NCI-H1694 treated with DMSO at 0.1 percent for 48 hours (cell line): ENCODE measurements at regions not wholly inside any gene's neighbourhood (a gene's known extent, or its start where the extent isn't known, plus 50 kb on each side); places are given as distances from the start of the nearest gene placed in this dataset.

Source experiments
- DNase-seq: peaks from one replicate; lab custom pipeline; 2025; lab: John Stamatoyannopoulos, UW

- no peak for DNase-seq
Measured at GRCh38 chr1:239436286-239436685, 49.9 kb downstream of the CHRM3 start.

- DNase-seq: no peak
Measured at GRCh38 chr1:239437822-239438221, 51.5 kb downstream of the CHRM3 start.

DNA sequence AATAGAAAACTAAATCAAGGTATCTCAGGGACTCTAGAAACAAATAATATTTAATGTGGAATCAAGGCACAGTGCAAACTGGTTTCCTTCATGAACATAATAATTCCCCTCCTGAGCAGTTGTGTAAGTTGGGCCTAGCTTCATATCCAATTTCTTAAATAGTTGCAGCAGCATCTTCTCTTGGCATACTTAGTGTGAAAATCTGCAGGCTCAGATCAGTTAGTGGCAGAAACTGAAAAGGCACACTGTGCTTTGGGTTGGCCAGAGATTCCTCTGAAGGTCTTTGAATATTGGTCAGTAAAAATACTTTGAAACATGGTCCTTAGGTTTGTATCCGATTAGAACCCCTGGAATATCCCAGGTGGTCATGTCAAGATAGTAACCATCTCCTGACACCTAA is 52.5 kb downstream of the CHRM3 start:
- DNase-seq: no peak

- DNase-seq: no peak
Measured at GRCh38 chr1:239443361-239443760, 57.0 kb downstream of the CHRM3 start.

DNA sequence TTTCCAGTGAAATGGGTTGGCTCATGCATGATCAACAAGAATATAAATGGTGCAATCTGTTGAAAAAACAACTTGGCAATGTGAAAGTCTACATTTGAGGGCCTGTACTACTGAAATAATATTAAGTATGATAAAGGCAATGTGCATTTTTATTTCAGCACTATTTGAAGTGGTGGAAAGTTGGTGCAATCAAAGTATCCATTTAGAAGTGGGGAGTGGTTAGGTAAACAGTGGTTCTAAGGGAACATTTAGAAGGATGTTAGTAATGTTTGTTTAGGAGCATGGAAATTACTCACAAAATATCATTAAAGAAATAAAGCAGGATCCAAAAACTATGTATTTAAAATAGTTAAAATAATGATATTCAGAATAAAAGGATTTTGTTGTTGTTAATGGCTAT is 60.2 kb downstream of the CHRM3 start:
- DNase-seq: no peak

DNA sequence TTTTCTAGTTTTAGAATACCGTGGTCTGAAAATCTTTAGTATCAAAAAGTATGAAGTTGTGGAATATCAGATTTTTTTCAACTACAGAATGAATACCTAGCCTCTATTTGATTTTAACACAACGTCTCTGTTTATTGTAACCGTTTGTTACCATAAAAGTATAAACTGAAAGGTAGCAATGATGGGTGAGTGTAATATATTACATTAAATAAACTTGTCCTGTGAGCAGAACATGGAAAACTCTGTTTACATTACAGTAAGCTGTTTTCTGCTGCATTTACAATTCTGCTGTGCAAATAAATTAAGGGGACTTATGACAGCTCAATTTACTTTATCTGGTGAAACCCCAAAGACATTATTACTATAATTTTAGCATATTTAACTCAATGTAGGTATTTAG is 62.5 kb downstream of the CHRM3 start:
- no peak for DNase-seq

DNA sequence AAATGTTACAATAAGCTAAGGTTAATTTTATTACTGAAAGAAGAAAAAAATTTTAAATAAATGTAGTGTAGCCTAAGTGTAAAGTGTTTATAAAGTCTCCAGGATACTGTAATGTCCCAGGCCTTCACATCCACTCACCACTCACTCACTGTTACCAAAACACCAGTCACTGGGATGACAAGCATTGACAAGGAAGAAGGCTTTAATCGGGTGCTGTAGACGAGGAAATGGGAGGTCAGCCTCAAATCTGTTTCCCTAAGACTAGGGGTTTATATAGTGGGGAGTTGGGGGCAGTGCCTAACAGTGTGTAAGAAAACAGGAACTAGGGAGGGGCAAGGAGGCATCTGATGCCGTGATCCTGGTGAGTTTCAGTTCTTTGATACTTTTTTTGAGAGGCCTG is 69.4 kb downstream of the CHRM3 start:
- no peak for DNase-seq

GRCh38 chr1:239456788-239457187 is 70.4 kb downstream of the CHRM3 start:
- no peak for DNase-seq

DNA sequence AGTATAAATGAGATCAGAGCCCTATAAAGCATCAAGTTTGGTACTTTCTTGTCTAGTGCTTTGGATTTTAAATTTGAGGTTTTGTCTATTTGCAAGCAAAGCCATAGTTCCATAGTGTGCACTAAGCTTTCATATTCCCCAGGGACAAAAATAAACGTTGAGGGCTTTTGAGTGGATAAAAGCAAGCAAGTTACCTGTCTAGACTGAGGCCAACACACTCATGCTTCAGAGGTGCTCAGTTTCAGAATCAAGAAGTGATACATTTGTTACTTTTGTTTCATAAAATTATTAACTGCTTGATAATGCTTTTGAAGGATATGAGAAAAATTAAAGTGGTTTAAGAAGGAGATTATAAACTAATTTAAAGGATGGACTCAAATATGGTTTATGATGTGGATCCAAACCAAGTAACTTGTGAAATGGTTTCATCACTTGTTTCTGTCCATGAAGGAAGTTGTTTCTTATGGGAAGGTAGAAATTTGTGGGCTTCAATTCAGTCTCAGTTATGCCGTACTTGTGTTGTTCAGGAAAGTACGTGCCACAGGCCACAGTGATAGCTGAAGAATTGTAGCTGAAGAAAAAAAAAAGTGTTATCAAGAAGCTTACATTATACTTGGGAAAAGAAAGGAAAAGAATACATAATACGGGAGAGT is 71.2 kb downstream of the CHRM3 start:
- no peak for DNase-seq

GRCh38 chr1:239458144-239458500 is 71.8 kb downstream of the CHRM3 start:
- DNase-seq: no peak

GRCh38 chr1:239467730-239468129 is 81.4 kb downstream of the CHRM3 start:
- no peak for DNase-seq

DNA sequence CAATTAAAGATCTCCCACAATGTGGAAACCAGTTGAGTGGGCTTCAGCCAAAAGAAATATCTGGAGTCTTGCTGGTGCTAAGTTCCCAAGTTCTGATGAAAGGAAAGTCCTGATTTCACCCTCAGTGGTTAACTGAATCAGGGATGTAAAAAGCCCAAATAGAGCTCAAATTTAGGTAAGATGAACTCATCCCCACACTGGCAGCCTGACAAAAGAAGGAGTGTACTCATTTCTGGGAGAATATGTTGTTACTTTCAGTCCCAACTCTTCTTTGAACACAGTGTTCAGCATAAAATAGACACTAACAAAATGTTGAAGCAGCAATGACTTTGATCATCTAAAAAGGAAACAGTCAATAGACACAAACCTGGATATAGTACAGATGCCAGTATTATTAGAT is 91.7 kb downstream of the CHRM3 start:
- no peak for DNase-seq

DNA sequence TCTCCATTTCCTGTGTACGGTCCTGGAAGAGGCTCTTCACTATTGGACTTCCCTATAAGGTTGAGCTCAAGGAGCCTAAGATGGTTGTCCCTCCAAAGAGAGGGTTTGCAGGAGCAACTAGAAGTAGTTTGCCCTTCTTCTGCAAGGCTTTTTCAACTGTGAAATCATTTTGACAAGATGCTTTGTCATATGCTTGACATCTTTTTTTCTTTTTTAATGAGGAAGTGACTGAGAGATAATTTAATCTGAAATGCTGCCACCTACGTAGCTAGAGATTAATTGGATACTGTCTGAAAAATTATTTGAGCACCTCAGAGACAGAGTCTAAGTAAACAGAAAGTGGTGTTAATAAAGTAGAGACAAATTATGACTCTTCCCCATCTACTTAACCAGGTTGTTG is 97.0 kb downstream of the CHRM3 start:
- DNase-seq: no peak

DNA sequence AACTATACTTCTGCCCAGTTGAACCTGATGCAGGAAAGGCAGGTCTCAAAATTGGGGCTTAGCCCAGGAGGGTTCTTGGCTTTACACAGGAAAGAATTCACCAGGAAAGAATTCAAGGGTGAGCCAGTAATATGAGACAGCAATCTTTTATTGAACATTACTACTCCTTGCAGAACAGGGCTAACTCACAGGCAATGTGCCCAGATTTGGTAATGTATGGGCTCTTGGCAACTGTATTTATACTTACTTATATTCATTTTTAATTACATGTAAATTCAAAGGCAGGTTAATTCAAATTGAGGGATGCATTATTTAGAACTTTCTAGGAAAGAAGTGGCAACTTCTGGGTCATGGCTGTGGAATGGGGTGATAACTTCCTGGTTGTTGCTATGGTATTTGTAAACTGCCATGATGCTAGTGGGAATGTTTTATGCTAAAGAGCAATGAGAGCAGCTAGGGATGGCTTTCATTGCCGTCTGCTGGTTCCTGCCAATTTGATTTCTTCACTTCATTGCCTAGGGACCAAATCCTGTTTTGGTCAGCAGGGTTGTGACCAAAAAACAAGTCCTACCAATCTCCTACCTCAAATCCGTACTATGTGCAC is 107.5 kb downstream of the CHRM3 start:
- DNase-seq: no peak

GRCh38 chr1:239505094-239505493 is 118.7 kb downstream of the CHRM3 start:
- DNase-seq: no peak

GRCh38 chr1:239507826-239508225 is 121.5 kb downstream of the CHRM3 start:
- DNase-seq: no peak

DNA sequence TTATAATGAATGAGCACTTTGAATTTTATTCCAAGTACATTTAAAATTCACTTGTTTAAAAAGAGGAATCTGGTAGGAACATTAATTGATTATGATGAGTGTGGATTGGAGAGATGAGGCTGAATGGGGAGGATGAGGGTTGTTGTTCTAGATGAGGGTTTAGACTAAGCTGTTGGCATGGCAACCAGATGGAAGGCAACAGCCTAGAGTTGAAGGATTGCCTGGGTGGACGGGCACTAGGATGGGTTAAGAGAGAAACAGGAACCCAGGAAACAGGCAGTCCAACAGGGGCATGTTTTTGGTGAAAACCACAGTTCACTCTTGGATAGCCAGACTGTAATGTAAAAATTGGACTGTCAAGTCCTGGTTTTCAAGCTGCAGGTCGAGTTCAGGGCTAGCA is 125.5 kb downstream of the CHRM3 start:
- DNase-seq: no peak

DNA sequence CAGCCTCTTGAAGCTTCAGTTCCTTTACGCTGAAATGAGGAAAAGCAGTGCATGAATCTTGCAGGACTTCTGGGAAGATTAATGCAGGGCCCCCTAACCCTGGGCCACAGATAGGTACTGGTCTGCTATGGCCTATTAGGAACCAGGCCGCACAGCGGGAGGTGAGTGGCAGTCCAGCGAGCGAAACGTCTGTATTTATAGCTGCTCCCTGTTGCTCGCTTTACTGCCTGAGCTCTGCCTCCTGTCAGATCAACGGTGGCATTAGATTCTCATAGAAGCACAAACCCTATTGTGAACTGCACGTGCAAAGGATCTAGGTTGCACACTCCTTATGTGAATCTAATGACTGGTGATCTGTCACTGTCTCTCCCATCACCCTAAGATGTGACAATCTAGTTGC is 130.2 kb downstream of the CHRM3 start:
- DNase-seq: no peak

- DNase-seq: no peak
Measured at GRCh38 chr1:239526391-239526790, 140.0 kb downstream of the CHRM3 start.

GRCh38 chr1:239527051-239527693 is 140.8 kb downstream of the CHRM3 start:
- no peak for DNase-seq

- DNase-seq: no peak
Measured at GRCh38 chr1:239536165-239536849, 149.9 kb downstream of the CHRM3 start.

DNA sequence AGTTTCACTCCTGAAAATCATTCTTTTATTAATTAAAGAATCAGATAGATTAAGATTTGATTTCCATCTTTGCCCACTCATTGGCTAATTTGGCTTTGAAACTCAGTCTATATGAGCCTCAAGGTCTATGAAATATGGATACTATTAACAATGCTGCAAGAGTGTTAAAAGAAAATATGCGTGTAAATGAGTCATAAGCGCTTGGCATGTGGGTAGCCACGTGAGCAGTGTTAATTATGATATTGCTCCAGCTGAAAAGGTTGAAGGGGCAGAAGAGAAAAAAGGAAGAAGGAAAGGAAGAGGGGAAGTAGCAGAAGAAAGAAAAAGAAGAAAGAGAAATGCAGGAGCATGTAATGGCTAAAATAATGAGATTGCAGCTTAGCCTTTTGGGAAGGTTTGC is 151.4 kb downstream of the CHRM3 start:
- DNase-seq: no peak
